ENCODE measurements at regions not wholly inside any gene's neighbourhood (a gene's known extent, or its start where the extent isn't known, plus 50 kb on each side); places are given as distances from the start of the nearest gene placed in this dataset.

- H3K4me2 ChIP-seq (ENCODE audit: low read depth, low read length) = no peak overlapping the region
- H3K79me1 ChIP-seq (ENCODE audit: low read depth in 1 of 2, low read length in 2 of 2) = no peaks in the 10 kb centered on the region; a peak in 1 of 4 replicates
- H3K4me3 ChIP-seq (ENCODE audit: insufficient read depth, low read depth, low read length) = no peak overlapping the region
- TF ChIP-seq CHD1 (IDR thresholded peaks at IDR 0.05; ENCODE audit: low read depth, low read length) = no peak
- no peak for TF ChIP-seq RAD21 (IDR thresholded peaks at IDR 0.05; ENCODE audit: low read length)
- TF ChIP-seq FOS (IDR thresholded peaks at IDR 0.05; ENCODE audit: low read depth, low read length) = no peak
- no peak for TF ChIP-seq USF2 (IDR thresholded peaks at IDR 0.05; ENCODE audit: low read depth, low read length)
- no peak for TF ChIP-seq MAZ (IDR thresholded peaks at IDR 0.05; ENCODE audit: borderline replicate concordance, low read depth, low read length)
- TF ChIP-seq CEBPB (IDR thresholded peaks at IDR 0.05; ENCODE audit: low read depth, low read length) = no peak
- no peak for TF ChIP-seq NFE2L2 (IDR thresholded peaks at IDR 0.05; ENCODE audit: low read depth, low read length)
- TF ChIP-seq RCOR1 (IDR thresholded peaks at IDR 0.05; ENCODE audit: insufficient replicate concordance, low read length) = no peak
- no peak for TF ChIP-seq POLR2A (IDR thresholded peaks at IDR 0.05; ENCODE audit: low read depth, low read length)
- no peak for TF ChIP-seq MAFK (IDR thresholded peaks at IDR 0.05; ENCODE audit: low read depth, low read length)
- TF ChIP-seq SMC3 (IDR thresholded peaks at IDR 0.05; ENCODE audit: low read depth, low read length) = no peak
- TF ChIP-seq RFX5 (IDR thresholded peaks at IDR 0.05; ENCODE audit: low read depth, low read length) = no peak
- no peak for TF ChIP-seq MXI1 (IDR thresholded peaks at IDR 0.05; ENCODE audit: borderline replicate concordance, low read depth, low read length)
- no peak for TF ChIP-seq ELK1 (IDR thresholded peaks at IDR 0.05; ENCODE audit: borderline replicate concordance, low read depth, low read length)
- TF ChIP-seq BHLHE40 (IDR thresholded peaks at IDR 0.05; ENCODE audit: low read depth, low read length) = no peak
- no peak for TF ChIP-seq CTCF (conservative IDR thresholded peaks at IDR 0.05; ENCODE audit: low read depth, low read length)
- ChIA-PET CTCF (no interaction called here), POLR2A (ENCODE audit: unreplicated experiment) (no interaction called here)
- H2AK5ac ChIP-seq (ENCODE audit: low read depth, low read length) = no peak overlapping the region
- no peak for ATAC-seq (ENCODE audit: low read depth)
- H4K91ac ChIP-seq (ENCODE audit: insufficient read depth, low read depth, low read length) = no peak overlapping the region
- no peak overlapping the region for H3K4ac ChIP-seq (ENCODE audit: low read depth, low read length)
- BruUV-seq (replicated peaks) = no TSS peak
- H3K4me1 ChIP-seq (ENCODE audit: control insufficient read depth, insufficient read depth, low read length) = no peaks in the 10 kb centered on the region
- no peak overlapping the region for H3K9ac ChIP-seq (ENCODE audit: low read depth, low read length)
- H3K27ac ChIP-seq (ENCODE audit: insufficient read depth, low read length) = no peak overlapping the region
- dilution Hi-C loops (cut with HindIII; ENCODE audit: low sequenced_read_pairs, unreplicated experiment) = no loop called here
- H4K5ac ChIP-seq (ENCODE audit: low read depth, low read length) = no peak overlapping the region
- H3K23ac ChIP-seq (ENCODE audit: low read depth, low read length) = no peak overlapping the region
- no peak overlapping the region for H2AK9ac ChIP-seq (replicated peaks; ENCODE audit: low read depth, low read length, poor library complexity)
- H3K18ac ChIP-seq (ENCODE audit: low read depth, low read length) = no peak overlapping the region
- H4K8ac ChIP-seq (ENCODE audit: low read depth in 2 of 2, low read length in 2 of 2) = no peak overlapping the region
- no peak overlapping the region for H3K56ac ChIP-seq (ENCODE audit: extremely low read depth, insufficient read depth, low read length)
- intact Hi-C loops (cut with micrococcal nuclease) = no loop called here
- H3K14ac ChIP-seq (replicated peaks; ENCODE audit: low read depth, low read length) = no peak overlapping the region
- no peak overlapping the region for H2BK5ac ChIP-seq (ENCODE audit: low read depth, low read length, poor library complexity, severe bottlenecking)
- H2BK120ac ChIP-seq (ENCODE audit: low read depth, low read length) = no peak overlapping the region
- no peaks in the 10 kb centered on the region for H3K27me3 ChIP-seq (ENCODE audit: control insufficient read depth, insufficient read depth, low read length)
- H2AFZ ChIP-seq (replicated peaks; ENCODE audit: low read length, poor library complexity) = no peak overlapping the region
- no peak overlapping the region for H2BK20ac ChIP-seq (ENCODE audit: low read depth, low read length)
- H3K9me3 ChIP-seq (ENCODE audit: control insufficient read depth, insufficient read depth, low read length) = no peaks in the 10 kb centered on the region
- no peaks in the 10 kb centered on the region for H3K9me1 ChIP-seq (ENCODE audit: insufficient read depth, low read length)
- no peak overlapping the region for H2BK15ac ChIP-seq (ENCODE audit: low read depth, low read length)
- no peak for DNase-seq
- 33% methylated on average over 1 of the region's 1 CpG; no CpG with 5 or more reads in 1 of the 2 experiments for WGBS, 2 experiments (ENCODE audit: extremely low coverage in 2 of 2, insufficient read length in 1 of 2)
- H3K36me3 ChIP-seq (ENCODE audit: control insufficient read depth, insufficient read depth, low read length) = peaks cover 42% of the 10 kb centered on the region
- in situ Hi-C loops (cut with MboI; ENCODE audit: low sequenced_read_pairs) = loop anchor here (10.0 kb wide), 1 partner anchor 121 kb away; no protein-coding TSS in a partner anchor
- H4K20me1 ChIP-seq (ENCODE audit: insufficient read depth, low read length) = no peaks in the 10 kb centered on the region
Measured at GRCh38 chr15:25106209-25106608, 151.4 kb downstream of the SNRPN start.
